GM19351 (cell line): ENCODE measurements at regions not wholly inside any gene's neighbourhood (a gene's known extent, or its start where the extent isn't known, plus 50 kb on each side); places are given as distances from the start of the nearest gene placed in this dataset.

Source experiments
- ATAC-seq: cut with Tn5 transposase; IDR thresholded peaks from one replicate; pipeline ENCODE4 v1.9.1; 2021; ENCODE audit warnings: mild to moderate bottlenecking, moderate library complexity; ENCODE audit not compliant: unreplicated experiment

DNA sequence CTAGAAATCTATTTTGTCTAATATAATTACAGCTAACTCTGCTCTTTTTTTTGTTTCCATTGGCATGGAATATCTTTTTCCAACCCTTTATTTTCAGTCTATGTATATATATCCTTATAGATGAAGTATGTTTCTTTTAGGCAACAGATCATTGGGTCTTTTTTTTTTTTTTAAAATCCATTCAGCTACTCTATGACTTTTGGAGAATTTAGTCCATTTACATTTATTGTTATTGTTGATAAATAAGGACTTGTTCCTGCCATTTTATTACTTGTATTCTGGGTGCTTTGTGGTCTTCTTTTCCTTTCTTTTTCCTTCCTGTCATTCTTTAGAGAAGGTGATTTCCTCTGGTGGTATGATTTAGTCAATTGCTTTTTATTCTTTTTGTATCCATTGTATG is 296.8 kb downstream of the SMARCA2 start:
- ATAC-seq: no peak

DNA sequence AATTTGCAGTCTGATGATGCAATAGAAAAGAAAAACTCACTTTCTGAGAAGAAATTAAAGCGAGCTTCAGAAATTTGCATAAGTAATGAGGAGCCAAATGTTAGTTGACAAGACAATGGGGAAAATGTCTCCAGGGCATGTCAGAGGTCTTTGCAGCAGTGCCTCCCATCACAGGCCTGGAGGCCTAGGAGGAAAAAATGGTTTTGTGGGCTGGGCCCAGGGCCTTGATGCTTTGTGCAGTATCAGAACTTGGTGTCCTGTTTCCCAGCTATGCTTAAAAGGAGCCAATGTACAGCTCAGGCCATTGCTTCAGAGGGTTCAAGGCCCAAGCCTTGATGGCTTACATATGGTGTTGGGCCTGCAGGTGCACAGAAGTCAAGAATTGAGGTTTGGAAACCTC is 298.4 kb downstream of the SMARCA2 start:
- ATAC-seq: no peak

DNA sequence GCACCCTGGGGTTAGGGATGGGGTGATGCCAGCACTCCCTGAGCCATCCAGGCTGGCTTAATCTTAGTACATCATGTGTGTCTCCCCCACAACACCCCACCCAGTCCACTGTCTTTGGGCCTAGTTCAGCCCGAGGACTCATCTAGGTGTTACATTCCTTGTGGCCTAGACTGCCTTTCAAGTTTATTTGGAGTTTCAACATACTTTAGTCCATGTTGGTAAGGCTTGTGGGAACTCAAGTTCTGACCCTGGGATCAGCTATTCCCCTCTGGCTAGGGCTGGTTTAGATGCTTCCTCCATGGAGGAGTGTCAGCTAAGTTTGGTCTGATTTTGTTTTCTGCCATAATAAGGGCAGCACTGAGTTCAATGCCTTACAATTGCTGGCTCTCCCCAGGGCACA is 302.4 kb downstream of the SMARCA2 start:
- ATAC-seq: no peak

DNA sequence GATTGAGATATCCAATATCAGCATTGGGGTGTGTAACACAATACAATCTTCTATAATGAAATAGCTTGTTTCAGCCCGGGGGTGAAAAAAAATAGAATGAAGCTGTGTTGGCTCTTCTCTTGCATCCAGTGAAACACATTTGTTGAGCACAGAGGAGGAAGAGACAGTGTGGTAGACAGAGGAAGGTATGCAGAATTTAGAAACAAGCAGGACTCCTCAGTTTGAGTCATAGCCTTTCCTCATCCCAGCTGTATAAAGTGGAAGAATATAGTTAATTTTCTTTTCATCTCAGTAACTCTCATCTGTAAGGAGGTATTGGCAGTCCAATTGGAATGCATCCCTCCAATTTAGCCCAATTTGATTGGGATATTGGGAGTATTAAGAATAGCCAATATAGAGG is 302.2 kb upstream of the VLDLR start:
- ATAC-seq: no peak

DNA sequence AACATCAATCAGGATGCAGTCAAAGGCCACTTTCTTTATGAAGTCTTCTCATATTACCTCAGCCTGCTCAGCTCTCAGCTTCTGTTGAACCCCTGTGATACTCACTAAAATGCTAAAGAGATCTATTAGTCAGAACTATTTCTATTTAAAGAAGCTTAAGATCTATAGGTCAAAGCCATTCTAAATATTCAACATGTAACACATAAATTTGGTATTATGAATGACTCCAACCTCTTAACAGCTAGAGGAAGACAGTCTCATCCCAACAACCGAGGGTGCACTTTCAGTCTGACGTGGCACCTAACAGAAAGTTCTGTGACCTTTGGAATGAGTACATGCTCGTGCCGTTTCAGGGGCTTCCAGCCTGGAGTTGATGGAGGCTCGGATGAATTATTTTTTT is 301.5 kb upstream of the VLDLR start:
- no peak for ATAC-seq

DNA sequence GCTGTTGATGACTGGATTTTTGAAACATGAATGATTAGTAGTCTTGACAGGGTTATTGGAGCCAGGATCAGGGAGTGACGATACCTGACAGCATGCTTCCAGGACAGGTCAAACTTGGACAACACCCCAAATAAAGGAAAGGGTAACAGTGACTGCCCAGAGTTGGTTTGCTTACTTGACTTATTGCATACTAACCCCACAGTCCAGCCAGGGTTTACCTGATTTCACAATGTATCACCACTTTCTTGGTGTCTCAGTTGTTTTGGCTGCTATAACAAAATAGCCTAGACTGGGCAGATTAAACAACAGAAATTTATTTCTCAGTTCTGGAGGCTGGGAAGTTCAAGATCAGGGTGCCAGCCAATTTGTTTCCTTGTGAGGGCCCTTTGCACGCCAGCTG is 301.0 kb upstream of the VLDLR start:
- no peak for ATAC-seq

DNA sequence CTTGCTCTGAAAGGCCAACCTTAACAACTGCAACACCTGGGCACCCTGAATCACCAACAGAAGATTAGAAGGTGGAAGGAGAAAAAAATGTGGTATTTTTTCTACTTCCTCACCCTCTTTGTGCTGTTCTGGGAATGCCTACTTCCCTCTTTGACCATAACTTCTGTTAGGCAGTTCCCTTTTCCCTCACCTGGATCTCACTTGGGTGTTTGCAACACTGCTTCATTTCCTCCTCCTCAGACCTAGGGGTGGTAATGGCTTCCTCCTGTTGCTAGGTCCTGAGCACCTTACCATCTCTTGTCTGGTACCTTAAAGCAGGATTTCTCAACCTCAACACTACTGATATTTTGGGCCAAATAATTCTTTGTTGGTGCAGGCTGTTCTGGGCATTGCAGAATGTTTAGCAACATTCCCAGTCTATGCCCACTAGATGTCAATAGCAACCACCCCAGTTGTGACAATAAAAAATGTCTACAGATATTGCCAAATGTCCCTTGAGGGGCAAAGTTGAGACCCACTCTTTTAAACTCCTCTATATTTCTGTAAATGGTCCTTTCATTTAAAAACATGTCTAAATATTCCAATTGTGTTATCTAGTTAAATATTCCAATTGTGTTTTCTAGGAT is 300.0 kb upstream of the VLDLR start:
- ATAC-seq: no peak

DNA sequence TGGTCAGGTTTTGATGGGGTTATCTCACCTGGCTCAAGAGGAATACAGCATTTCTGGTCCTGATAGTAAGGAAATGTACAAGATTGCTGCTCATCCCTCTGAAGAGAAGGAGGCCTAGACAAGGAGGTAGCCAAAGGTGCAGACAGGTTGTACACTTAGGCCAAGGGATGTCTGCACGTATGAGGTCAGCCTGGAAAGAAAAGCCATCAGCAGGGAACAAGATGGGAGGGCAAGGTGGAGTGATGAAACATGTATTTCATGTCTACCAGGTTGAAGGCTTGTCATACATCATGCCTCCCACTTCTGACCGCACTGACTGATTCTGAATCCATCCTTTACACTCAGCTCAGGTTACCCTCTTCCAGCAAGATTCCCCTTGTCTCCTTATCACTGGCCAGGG is 296.8 kb upstream of the VLDLR start:
- no peak for ATAC-seq

DNA sequence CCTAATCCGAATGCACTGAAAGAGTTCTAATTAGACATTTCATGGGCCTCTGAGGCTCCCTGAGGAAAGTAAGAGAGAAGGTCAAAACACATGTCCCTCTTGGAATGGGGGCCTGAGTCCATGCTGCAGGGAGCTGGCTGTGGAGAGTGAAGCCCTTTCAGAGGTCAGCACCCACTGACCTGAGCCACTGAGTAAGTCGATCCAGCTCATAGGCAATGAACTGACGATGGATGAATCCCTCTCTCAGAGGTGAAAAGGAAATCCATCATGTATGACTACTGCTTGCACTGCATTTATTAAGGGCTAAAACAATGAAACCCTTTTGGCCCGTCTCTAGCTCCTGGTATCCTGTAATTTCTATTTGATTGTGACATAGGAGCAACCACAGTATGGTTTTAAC is 288.9 kb upstream of the VLDLR start:
- no peak for ATAC-seq

DNA sequence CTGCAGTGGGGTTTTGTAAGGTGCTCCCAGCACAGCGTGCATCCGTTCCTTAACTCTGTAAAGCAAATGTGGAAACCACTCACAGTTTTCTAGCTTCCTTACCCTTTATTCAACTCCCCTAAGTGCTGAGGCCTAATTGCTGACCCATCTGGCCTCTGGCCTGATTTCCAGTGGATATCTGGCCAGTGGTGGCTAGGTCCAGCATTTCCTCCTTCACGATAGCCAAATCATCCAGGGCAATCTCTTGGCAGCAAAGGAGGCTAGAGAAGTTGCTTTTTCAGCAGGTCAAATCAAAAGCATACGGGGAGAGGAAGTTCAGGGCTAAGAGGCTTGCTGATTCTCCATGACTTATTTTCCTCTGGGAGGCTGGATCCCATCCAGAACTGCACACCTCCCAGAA is 286.3 kb upstream of the VLDLR start:
- no peak for ATAC-seq

DNA sequence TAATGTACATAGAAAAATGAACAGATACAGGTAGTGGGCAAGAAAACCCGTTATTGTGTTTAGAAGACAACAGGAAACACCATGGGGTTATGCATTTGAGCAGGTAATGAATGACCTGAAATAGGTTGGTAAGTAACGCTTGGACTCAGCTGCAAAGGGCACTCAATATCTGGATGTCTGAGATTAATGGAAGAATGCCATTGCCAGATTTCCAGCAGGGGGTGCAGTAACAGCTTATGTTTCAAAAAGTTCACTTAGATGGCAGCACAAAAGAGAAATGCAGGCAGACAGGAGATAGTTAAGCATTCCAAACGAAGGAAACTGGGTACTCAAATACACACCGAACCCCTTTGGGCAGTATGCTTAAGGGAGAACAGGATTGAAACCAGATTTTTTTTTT is 285.5 kb upstream of the VLDLR start:
- no peak for ATAC-seq

DNA sequence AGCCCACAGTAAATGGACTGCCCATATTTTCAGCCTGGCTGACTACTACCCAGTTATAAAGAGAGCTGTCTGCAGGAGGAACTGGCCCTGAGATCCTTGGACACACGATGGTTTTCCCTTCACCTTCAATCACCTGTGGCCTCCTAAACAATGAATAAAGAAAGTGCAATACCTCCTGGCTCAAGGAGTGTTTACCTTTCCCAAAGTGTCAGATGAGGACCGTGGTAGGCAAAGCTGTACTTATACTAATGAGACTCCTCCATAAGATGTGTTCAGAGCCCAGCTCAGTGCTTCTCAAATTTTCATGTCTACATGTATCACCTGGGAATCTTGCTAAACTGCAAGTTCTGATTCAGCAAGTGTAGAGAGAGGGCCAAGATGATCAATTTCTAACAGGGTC is 284.5 kb upstream of the VLDLR start:
- ATAC-seq: no peak

DNA sequence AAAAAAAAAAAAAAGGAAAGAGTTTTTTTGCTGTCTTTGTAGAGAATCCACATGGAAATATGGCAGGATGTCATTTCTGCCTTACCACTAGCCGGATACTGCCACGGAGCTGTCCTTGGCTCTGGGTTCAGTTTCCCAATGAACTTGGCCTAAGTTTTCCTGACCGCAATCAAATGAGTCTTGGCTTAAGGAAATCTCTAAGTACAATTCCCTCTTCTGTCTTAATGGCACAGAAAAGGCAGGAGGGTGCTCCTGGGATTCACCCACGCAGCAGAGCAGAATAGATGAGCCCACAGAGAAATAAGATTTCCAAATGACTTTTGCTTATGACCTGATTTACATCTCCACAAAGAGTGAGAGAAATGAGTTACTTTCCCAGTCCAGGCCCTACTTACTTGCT is 284.0 kb upstream of the VLDLR start:
- no peak for ATAC-seq

DNA sequence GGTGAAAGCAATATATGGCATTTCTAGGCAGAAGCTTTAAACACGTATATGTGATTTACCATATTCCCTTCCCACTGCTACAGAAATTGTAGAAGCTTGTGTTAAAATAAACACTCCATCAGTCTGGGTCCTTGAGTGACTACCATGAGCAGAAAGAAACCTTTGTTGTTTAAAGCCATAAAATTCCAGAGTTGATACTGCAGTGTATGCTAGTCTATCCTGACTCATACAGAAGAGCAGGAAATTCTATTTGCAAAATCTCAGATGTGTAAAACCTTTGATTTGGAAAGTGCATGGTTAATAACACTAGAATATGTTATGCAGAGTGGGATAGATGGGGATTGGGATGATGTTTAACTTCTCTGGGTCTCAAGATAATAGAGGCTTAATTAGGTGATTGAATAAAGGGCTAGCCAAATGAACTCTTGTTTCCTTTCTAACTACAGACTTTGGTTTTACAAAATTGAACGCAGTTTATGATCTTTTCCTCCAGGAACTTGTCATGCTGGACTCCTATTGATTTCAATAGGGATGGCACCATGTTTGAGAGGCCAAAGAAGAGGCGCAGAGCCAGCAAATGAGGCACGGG is 282.7 kb upstream of the VLDLR start:
- no peak for ATAC-seq

DNA sequence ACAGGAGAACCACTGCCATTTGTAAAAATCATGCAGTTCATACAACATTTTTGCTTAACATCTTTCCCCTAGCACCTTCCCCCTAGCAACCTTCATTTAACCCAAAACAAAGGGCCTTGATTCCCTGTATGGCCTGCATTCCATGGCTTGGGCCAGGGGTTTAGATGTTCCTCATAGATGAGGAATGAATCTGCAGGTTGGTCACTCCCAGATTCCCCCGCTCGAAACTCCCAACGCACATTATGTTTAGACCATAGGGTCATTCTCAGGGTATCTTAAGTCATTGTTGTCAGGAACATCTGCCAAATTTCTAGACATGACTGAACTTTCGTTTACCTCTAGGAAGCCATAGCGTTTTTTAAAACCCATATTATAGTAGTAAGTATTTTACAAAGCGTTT is 282.2 kb upstream of the VLDLR start:
- no peak for ATAC-seq

DNA sequence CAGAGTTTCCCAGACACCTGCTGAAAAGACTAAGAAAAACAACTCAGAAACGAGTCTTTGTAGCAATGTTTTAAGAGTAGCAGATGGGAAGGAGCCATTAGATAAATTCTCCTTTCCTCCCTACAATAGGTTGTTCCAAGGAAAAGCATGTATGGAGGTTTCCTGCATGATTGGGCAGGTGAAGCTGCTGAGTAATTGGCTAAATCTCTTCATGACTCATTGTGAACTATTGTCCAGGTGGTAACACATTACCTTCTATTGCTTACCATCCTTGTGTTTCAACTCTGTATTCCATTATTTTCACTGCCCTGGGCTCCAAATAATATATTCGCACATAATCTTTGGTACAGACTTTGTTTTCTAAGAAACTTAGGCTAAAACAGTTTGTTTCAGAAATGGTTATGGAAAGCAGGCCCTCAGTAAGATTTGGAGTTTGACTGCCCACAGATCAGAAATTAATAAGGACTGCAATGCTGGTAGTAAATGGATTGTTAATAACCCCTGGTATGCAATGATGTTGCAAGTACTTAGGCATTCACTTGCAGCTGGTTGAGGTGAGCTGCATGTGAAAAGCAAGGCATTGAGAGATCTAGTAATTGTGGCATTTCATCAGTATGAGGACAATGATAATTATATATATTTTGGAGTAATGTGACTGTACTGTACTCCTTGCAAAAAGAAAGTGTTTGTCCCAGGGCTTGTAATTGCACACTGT is 281.4 kb upstream of the VLDLR start:
- no peak for ATAC-seq

DNA sequence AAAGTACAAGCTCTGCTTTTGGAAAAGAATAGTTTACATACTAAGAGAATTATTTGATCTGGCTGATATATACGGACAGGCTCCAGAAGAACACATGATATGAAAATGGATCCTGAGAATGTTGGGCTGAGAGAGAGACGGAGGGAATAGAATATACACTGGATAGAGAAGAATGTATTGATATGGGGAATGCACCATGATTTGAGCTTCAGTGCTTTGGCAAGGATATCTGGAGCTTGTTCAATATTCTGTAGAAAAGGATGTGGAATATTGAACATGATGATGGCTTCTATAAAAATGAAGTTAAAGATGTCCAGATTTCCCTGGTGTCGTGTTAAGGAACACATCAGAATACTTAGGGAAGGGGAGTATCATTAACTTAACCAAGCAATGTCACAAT is 280.5 kb upstream of the VLDLR start:
- no peak for ATAC-seq

DNA sequence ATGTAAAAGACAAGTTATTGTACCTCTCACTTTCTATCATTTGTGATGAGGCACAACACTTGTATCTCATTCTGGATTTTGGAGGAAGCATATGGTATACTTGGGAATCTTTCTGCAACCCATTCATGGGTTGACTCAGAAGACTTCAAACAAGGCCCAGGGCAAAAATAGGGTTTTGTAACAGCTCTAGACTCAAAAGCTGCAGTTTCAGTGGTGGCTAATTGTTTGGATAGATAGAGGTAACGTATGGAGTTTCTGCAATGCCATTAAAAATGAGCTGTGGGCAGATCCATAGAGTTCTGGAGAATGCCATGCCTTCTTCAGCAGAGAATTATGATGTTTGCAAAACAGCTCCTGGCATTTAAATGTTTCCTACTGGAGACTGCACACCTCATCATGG is 279.6 kb upstream of the VLDLR start:
- ATAC-seq: no peak

DNA sequence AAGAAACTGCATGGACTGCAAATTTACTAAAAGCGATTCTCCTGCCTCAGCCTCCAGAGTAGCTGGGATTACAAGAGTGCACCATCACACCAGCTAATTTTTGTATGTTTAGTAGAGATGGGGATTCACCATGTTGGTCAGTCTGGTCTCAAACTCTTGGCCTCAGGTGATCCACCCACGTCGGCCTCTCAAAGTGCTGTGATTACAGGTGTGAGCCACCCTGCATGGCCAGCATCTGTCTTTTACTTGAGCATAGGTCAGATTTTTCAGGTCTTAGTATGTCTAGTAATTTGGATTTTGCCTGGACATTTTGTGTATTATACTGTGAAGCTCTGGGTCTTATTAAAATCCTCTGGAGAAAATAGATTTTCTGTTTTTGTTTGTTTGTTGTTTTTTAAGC is 277.8 kb upstream of the VLDLR start:
- no peak for ATAC-seq

DNA sequence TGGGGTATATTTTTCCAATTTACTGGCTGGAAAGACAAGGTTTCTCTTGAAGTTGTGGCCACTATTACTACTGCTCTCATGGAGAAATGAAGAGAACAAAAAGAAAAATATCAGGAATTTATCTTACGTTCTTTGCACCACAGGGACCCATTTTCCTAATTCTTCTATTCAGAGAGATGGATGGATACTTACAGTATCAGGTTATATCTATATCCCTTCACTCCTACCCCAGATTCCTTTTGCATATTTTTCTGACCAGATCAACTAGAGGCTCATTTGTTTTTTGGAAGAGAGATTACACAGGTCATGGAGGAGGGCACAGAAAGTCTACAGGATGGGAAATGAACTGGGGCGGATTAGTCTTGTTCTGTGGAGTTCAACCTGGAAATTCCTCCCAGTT is 277.2 kb upstream of the VLDLR start:
- no peak for ATAC-seq

DNA sequence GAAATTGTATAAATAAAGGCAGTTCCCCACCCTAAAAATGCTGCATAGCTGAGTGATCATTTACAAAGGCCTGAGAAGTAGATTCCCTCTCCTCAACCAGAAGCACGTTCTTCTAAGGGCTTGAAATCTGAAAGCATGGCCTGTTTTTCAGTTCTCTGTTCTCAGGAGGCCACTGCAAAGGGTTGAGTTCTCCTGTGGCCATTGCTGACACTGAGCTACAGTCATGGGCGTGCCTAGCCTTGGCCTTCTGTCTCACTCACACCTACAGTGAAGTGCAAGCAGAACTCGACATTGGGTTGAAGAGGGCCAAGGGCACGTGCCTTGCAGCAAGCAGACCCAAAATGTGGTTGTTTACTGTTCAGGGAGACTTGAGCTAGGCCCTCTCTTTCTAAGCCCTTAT is 276.6 kb upstream of the VLDLR start:
- ATAC-seq: no peak

DNA sequence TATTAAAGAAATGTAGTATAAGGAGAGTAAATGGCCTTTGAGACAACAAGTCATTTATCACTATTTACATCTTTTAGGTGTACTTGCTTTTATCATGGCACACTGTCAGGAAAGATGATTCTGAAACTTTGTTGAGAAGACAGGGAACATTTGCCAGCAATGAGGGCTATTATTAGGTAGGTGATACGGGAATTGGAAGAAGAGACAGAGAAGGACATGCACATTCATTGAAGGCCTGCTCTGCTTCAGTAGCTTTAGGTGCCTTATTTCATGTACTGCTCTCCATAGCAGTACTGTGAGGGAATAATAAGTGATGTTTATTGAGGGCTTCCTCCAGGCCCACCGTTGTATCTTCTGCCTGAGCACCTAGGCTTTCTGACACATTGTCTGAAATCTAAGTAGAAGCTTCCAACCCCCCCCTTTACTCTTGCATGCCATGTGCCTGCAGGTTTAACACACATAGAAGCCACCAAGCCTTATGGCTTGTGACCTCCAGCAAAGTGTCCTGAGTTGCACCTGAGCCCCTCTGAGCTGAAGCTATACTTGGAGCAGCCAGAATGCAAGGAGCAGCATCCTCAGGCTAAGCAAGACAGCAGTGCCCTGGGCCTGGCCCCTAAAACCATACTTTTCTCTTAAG is 275.2 kb upstream of the VLDLR start:
- ATAC-seq: no peak
